ENCODE measurements at regions not wholly inside any gene's neighbourhood (a gene's known extent, or its start where the extent isn't known, plus 50 kb on each side); places are given as distances from the start of the nearest gene placed in this dataset.

- TF ChIP-seq, protein P1, sequence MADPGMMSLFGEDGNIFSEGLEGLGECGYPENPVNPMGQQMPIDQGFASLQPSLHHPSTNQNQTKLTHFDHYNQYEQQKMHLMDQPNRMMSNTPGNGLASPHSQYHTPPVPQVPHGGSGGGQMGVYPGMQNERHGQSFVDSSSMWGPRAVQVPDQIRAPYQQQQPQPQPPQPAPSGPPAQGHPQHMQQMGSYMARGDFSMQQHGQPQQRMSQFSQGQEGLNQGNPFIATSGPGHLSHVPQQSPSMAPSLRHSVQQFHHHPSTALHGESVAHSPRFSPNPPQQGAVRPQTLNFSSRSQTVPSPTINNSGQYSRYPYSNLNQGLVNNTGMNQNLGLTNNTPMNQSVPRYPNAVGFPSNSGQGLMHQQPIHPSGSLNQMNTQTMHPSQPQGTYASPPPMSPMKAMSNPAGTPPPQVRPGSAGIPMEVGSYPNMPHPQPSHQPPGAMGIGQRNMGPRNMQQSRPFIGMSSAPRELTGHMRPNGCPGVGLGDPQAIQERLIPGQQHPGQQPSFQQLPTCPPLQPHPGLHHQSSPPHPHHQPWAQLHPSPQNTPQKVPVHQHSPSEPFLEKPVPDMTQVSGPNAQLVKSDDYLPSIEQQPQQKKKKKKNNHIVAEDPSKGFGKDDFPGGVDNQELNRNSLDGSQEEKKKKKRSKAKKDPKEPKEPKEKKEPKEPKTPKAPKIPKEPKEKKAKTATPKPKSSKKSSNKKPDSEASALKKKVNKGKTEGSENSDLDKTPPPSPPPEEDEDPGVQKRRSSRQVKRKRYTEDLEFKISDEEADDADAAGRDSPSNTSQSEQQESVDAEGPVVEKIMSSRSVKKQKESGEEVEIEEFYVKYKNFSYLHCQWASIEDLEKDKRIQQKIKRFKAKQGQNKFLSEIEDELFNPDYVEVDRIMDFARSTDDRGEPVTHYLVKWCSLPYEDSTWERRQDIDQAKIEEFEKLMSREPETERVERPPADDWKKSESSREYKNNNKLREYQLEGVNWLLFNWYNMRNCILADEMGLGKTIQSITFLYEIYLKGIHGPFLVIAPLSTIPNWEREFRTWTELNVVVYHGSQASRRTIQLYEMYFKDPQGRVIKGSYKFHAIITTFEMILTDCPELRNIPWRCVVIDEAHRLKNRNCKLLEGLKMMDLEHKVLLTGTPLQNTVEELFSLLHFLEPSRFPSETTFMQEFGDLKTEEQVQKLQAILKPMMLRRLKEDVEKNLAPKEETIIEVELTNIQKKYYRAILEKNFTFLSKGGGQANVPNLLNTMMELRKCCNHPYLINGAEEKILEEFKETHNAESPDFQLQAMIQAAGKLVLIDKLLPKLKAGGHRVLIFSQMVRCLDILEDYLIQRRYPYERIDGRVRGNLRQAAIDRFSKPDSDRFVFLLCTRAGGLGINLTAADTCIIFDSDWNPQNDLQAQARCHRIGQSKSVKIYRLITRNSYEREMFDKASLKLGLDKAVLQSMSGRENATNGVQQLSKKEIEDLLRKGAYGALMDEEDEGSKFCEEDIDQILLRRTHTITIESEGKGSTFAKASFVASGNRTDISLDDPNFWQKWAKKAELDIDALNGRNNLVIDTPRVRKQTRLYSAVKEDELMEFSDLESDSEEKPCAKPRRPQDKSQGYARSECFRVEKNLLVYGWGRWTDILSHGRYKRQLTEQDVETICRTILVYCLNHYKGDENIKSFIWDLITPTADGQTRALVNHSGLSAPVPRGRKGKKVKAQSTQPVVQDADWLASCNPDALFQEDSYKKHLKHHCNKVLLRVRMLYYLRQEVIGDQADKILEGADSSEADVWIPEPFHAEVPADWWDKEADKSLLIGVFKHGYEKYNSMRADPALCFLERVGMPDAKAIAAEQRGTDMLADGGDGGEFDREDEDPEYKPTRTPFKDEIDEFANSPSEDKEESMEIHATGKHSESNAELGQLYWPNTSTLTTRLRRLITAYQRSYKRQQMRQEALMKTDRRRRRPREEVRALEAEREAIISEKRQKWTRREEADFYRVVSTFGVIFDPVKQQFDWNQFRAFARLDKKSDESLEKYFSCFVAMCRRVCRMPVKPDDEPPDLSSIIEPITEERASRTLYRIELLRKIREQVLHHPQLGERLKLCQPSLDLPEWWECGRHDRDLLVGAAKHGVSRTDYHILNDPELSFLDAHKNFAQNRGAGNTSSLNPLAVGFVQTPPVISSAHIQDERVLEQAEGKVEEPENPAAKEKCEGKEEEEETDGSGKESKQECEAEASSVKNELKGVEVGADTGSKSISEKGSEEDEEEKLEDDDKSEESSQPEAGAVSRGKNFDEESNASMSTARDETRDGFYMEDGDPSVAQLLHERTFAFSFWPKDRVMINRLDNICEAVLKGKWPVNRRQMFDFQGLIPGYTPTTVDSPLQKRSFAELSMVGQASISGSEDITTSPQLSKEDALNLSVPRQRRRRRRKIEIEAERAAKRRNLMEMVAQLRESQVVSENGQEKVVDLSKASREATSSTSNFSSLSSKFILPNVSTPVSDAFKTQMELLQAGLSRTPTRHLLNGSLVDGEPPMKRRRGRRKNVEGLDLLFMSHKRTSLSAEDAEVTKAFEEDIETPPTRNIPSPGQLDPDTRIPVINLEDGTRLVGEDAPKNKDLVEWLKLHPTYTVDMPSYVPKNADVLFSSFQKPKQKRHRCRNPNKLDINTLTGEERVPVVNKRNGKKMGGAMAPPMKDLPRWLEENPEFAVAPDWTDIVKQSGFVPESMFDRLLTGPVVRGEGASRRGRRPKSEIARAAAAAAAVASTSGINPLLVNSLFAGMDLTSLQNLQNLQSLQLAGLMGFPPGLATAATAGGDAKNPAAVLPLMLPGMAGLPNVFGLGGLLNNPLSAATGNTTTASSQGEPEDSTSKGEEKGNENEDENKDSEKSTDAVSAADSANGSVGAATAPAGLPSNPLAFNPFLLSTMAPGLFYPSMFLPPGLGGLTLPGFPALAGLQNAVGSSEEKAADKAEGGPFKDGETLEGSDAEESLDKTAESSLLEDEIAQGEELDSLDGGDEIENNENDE (IDR thresholded peaks at IDR 0.05; ENCODE audit: insufficient replicate concordance, low read length): no peak
- TF ChIP-seq, protein P2, sequence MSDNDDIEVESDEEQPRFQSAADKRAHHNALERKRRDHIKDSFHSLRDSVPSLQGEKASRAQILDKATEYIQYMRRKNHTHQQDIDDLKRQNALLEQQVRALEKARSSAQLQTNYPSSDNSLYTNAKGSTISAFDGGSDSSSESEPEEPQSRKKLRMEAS (IDR thresholded peaks at IDR 0.05): no peak
- TF ChIP-seq BACH1 (IDR thresholded peaks at IDR 0.05; ENCODE audit: low read length) (no peak), ZNF274 (IDR thresholded peaks at IDR 0.05; ENCODE audit: borderline replicate concordance, extremely low read depth, low read length) (no peak), KDM5A (IDR thresholded peaks at IDR 0.05; ENCODE audit: low read length) (no peak), EZH2 (IDR thresholded peaks at IDR 0.05; ENCODE audit: low read depth, low read length, severe bottlenecking) (no peak), HDAC2 (IDR thresholded peaks at IDR 0.05; ENCODE audit: borderline replicate concordance in 1 of 2, low read depth in 2 of 2, low read length in 2 of 2) (no peak), TCF12 (IDR thresholded peaks at IDR 0.05; ENCODE audit: low read depth, low read length) (no peak), RAD21 (IDR thresholded peaks at IDR 0.05 in 1 of 2, conservative IDR thresholded peaks at IDR 0.05 in 1 of 2; ENCODE audit: low read depth in 2 of 2, low read length in 2 of 2) (no peak), TAF7 (optimal IDR thresholded peaks at IDR 0.05; ENCODE audit: borderline replicate concordance, low read depth, low read length) (no peak)
These were observed 51.9 kb upstream of the POU5F2 start (continued) for GRCh38 chr5:93793159-93793781.

All from H1 (cell line).